Right lobe of liver (tissue), 6 donors: ENCODE measurements at regions not wholly inside any gene's neighbourhood (a gene's known extent, or its start where the extent isn't known, plus 50 kb on each side); places are given as distances from the start of the nearest gene placed in this dataset.

Experiments
- ATAC-seq, 4 donors: fragments of 200-7000 bp; cut with Tn5 transposase; one replicate each; pipeline ENCODE4 v1.9.1; 2020; ENCODE audit warnings: mild to moderate bottlenecking in 4 of 4, moderate library complexity in 4 of 4
- DNase-seq, 3 donors: peaks; one replicate each; pipeline ENCODE4 v3.0.0-alpha.2; 2020
- H3K27ac ChIP-seq, 3 donors: fragments of 200-600 bp; one replicate each; pipeline ENCODE4 v1.8.0; 2022
- H3K27me3 ChIP-seq, 2 donors: fragments of 200-600 bp; one replicate each; pipeline ENCODE4 v1.8.0; 2022
- H3K36me3 ChIP-seq, 4 donors: fragments of 200-600 bp; sonication (generic) in 1 of 4; one replicate each; pipeline versions ENCODE4 v1.5.1 to v1.8.0; 2017 to 2022; ENCODE audit warnings: control low read depth in 1 of 4
- H3K4me1 ChIP-seq, 4 donors: fragments of 200-600 bp; sonication (generic) in 1 of 4; one replicate each; pipeline versions ENCODE4 v1.5.1 to v1.8.0; 2017 to 2022; ENCODE audit warnings: control low read depth in 1 of 4
- H3K4me3 ChIP-seq, 3 donors: fragments of 200-600 bp; one replicate each; pipeline ENCODE4 v1.8.0; 2022
- H3K9me3 ChIP-seq, 4 donors: fragments of 200-600 bp; sonication (generic) in 1 of 4; one replicate each; pipeline versions ENCODE4 v1.5.1 to v1.8.0; 2017 to 2022; ENCODE audit warnings: control low read depth in 1 of 4
- POLR2A ChIP-seq: fragments of 450-650 bp; IDR thresholded peaks from one replicate; pipeline ENCODE4 v1.6.1; 2017; ENCODE audit warnings: antibody characterized with exemption, mild to moderate bottlenecking
- WGBS: methylation state at CpG from one replicate; pipeline ENCODE4 v1.1.6; 2018; ENCODE audit warnings: low coverage, low lambda C conversion rate; ENCODE audit not compliant: insufficient coverage; ENCODE audit errors: missing lambda C conversion rate; 5-methylcytosine and 5-hydroxymethylcytosine counted together
- intact Hi-C, 2 donors: fragments of 100-400 bp; cut with DNase I; formaldehyde crosslinking; loops; one replicate each; pipeline versions ENCODE4 v1.11.2 to v1.14.1; 2022
- TF ChIP-seq, protein P1 (sequence below), 4 donors: fragments of 200-600 bp in 3 of 4; fragments of 450-650 bp in 1 of 4; IDR thresholded peaks; one replicate each; pipeline versions ENCODE4 v1.5.1 to v1.8.0; 2016 to 2022; ENCODE audit warnings: antibody characterized with exemption in 4 of 4, mild to moderate bottlenecking in 2 of 4
- donor health status: DM: no; HTN: yes; CAD: no.
- donor health status: DM: no; HTN: no; CAD: no.
- donor health status: DM: no; HTN: no; CAD: no.
- donor health status: DM: no; HTN: yes; CAD: no.
- donor health status: DM: no; HTN: yes; CAD: no.

DNA sequence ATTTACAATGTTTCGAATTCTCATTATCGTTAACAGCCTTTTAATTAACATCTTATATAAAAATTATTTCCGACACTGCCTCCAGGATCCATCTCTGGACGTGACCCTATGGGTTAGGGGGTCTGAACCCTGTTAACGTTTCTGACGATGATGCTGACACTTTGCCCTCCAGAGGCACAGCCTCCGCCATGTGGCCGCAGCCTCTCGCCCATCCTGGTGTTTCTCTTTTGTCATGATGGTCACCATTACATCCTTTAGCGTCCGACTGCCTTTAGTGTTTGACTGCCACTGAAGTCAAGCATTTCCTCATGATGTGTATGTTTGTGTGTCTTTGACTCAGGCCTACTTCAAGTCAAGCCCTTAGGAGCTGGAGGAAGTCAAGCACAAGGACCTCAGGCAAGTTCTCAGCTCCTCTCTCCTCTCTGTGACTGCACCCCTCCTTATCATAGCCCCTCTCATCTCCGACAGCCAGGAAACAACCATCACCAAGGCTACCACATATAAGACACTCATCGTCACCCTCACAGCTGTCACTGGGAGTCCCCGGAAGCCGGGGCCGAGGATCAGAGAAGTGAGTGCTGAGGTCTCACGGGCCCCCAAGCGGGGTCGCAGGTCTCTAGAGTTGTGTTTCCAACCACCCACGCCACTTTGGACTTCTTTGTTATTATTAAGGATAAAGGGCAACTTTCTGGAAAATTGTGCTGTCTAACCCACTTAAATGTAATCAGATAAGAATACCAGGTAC lies 96.1 kb upstream of the PPP2R2D start:
- Histone ChIP-seq H3K4me1 (peaks cover 0 to 7% (median 0%) of the 10 kb centered on the region in 4 donors), H3K4me3 (no peak overlapping the region), H3K36me3 (no peaks in the 10 kb centered on the region), H3K27me3 (no peaks in the 10 kb centered on the region), H3K9me3 (no peaks in the 10 kb centered on the region), H3K27ac (no peak overlapping the region)
- TF ChIP-seq, protein P1, sequence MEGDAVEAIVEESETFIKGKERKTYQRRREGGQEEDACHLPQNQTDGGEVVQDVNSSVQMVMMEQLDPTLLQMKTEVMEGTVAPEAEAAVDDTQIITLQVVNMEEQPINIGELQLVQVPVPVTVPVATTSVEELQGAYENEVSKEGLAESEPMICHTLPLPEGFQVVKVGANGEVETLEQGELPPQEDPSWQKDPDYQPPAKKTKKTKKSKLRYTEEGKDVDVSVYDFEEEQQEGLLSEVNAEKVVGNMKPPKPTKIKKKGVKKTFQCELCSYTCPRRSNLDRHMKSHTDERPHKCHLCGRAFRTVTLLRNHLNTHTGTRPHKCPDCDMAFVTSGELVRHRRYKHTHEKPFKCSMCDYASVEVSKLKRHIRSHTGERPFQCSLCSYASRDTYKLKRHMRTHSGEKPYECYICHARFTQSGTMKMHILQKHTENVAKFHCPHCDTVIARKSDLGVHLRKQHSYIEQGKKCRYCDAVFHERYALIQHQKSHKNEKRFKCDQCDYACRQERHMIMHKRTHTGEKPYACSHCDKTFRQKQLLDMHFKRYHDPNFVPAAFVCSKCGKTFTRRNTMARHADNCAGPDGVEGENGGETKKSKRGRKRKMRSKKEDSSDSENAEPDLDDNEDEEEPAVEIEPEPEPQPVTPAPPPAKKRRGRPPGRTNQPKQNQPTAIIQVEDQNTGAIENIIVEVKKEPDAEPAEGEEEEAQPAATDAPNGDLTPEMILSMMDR (IDR thresholded peaks at IDR 0.05): no peak
- TF ChIP-seq POLR2A: no peak
- DNase-seq: peak in 1 of 3 donors; percentile 23
- WGBS: 77% methylated on average over 14 of the region's 20 CpGs
- ATAC-seq: no peak
- intact Hi-C loops: no loop called here

DNA sequence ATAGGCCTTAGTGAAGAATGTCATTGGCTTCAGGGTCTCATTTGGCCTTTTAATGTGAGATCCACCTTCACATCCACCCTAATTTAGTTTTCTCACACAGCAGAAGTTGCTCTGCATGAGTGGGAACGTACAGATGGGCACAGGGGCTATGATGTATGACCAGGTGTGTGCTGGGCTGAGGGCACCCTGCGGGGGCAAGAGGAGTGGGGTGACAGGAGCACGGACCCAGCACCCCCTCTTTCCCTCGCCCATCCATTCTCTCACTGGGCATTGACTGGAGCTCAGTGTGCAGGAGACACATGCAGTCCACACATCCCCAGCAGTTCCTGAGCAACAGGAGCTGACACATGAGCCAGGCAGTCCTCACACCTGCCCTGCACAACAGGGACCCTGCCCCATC lies 95.1 kb upstream of the PPP2R2D start:
- Histone ChIP-seq H3K4me1 (peaks cover 0 to 7% (median 0%) of the 10 kb centered on the region in 4 donors), H3K36me3 (no peaks in the 10 kb centered on the region), H3K27me3 (no peaks in the 10 kb centered on the region), H3K4me3 (no peak overlapping the region), H3K27ac (no peak overlapping the region), H3K9me3 (no peaks in the 10 kb centered on the region)
- intact Hi-C loops: no loop called here
- 80% methylated on average over 2 of the region's 4 CpGs for WGBS
- DNase-seq: peak in 1 of 3 donors; percentile 25
- no peak for ATAC-seq
- no peak for TF ChIP-seq POLR2A
- TF ChIP-seq, protein P1 (IDR thresholded peaks at IDR 0.05): no peak

DNA sequence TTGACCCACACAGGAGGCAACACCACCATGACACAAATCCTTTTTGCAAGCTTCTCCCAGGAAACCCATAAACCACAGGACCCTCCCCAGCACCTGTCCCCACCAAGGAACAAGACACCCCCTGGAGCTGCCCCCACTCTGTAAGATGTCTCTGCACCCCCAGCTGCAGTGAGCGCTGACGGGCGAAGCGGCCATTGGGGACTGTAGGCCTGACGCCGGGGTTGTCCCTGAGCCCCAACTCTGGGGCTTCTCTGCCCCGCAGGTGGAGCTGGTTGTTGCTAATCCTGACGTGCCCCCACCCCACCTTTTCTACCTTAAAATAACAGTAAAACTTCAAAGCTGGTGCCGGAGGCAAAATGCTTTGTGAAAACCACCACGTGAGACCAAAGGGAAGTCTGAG lies 94.7 kb upstream of the PPP2R2D start:
- no peaks in the 10 kb centered on the region for H3K27me3 ChIP-seq
- peaks cover 0 to 7% (median 0%) of the 10 kb centered on the region in 4 donors for H3K4me1 ChIP-seq
- WGBS: 87% methylated on average over 8 of the region's 10 CpGs
- intact Hi-C loops: no loop called here
- no peak overlapping the region for H3K4me3 ChIP-seq
- DNase-seq (peak in 1 of 3 donors; percentile 21), ATAC-seq (no peak)
- TF ChIP-seq, protein P1 (IDR thresholded peaks at IDR 0.05): no peak
- no peak for TF ChIP-seq POLR2A
- H3K27ac ChIP-seq: no peak overlapping the region
- H3K36me3 ChIP-seq: no peaks in the 10 kb centered on the region
- H3K9me3 ChIP-seq: no peaks in the 10 kb centered on the region

DNA sequence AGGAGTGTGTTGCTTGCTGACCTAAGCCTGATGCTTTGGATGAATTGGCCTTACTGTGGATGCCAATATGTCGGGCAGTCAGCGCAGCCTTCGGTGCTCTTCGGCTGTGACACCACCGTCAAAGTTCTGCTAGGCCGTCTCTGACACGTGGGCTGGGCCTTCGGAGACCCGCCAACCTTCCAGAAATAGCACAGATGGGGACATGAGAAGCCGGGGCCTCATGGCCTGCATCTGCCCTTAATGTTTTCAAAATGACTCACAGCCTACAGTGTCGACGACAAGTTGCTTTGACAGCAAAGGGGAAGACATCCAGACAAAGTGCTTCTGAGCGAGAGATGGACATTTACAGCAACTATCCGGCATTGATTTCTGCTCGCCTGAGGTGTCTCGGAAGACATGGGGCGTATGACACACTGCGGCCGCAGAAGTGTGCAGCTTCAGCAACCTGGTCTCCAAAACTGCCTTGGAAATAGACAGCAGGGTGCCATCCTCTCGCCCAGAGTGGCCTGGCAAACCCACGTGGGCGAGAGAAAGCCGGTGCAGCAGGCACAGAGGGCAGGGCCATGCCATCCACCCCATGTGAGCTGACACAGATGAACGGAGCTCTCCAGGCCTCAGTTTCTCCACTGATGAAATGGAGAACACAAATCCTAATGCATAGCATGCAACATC lies 94.0 kb upstream of the PPP2R2D start:
- TF ChIP-seq POLR2A: no peak
- TF ChIP-seq, protein P1 (IDR thresholded peaks at IDR 0.05): no peak
- DNase-seq: peak in 1 of 3 donors; percentile 26

More for the DNA sequence above, 94.0 kb upstream of the PPP2R2D start:
- Histone ChIP-seq H3K27ac (no peak overlapping the region), H3K36me3 (no peaks in the 10 kb centered on the region), H3K9me3 (no peaks in the 10 kb centered on the region), H3K4me3 (no peak overlapping the region), H3K4me1 (peaks cover 0 to 7% (median 0%) of the 10 kb centered on the region in 4 donors), H3K27me3 (no peaks in the 10 kb centered on the region)
- ATAC-seq: no peak
- 76% methylated on average over 7 of the region's 24 CpGs for WGBS
- intact Hi-C loops: no loop called here
